ENCODE measurements at regions not wholly inside any gene's neighbourhood (a gene's known extent, or its start where the extent isn't known, plus 50 kb on each side); places are given as distances from the start of the nearest gene placed in this dataset.

- Histone ChIP-seq H3K9me3 (ENCODE audit: low read length) (no peaks in the 10 kb centered on the region), H3K27ac (ENCODE audit: extremely low read length, insufficient read depth, low read length) (no peak overlapping the region), H3K4me2 (ENCODE audit: low read depth, low read length) (no peak overlapping the region), H4K20me1 (ENCODE audit: insufficient read depth, low read length) (no peaks in the 10 kb centered on the region), H3K4me1 (ENCODE audit: insufficient read depth, low read length) (peaks cover 27% of the 10 kb centered on the region), H3K9ac (ENCODE audit: insufficient read depth, low read depth, low read length) (no peak overlapping the region), H3K27me3 (ENCODE audit: control insufficient read depth in 1 of 2, insufficient read depth in 2 of 2, low read length in 2 of 2) (no peaks in the 10 kb centered on the region), H2AFZ (ENCODE audit: low read length) (no peak overlapping the region), H3K4me3 (replicated peaks in 1 of 3; ENCODE audit: insufficient read depth in 1 of 3, low read depth in 2 of 3, low read length in 3 of 3) (no peak overlapping the region), H3K36me3 (replicated peaks in 1 of 2; ENCODE audit: control insufficient read depth in 1 of 2, insufficient read depth in 2 of 2, low read length in 2 of 2) (no peaks in the 10 kb centered on the region), H3K79me2 (ENCODE audit: insufficient read depth, low read length) (no peaks in the 10 kb centered on the region)
- peak; percentile 19 for DNase-seq (ENCODE audit: low spot score)
- no peak for FAIRE-seq
- no TSS peak for BruUV-seq (replicated peaks)
- ATAC-seq = peak; percentile 28; the same call in 2 of the 3 replicates
- 40% methylated on average over 4 of the region's 4 CpGs for WGBS (ENCODE audit: low lambda C conversion rate)
- POLR2A ChIA-PET = no interaction called here
- in situ Hi-C loops (cut with HindIII; ENCODE audit: extremely low pct_ligation_motif_present, low pct_unique_long_range_greater_than_20kb) = no loop called here
- CTCF ChIA-PET (ENCODE audit: low intra/inter-chr PET ratio, low total read pairs) = no interaction called here
- intact Hi-C loops (cut with micrococcal nuclease; ENCODE audit: unreplicated experiment) = no loop called here
- TF ChIP-seq GLI4 (CRISPR knock-in tag; IDR thresholded peaks at IDR 0.05; ENCODE audit: borderline replicate concordance) (no peak), NFE2 (CRISPR knock-in tag; IDR thresholded peaks at IDR 0.05) (peak; percentile 63; the same call in 1 of the 2 replicates), CBX5 (CRISPR knock-in tag; IDR thresholded peaks at IDR 0.05; ENCODE audit: borderline replicate concordance) (no peak), ZNF616 (CRISPR knock-in tag; IDR thresholded peaks at IDR 0.05; ENCODE audit: low read depth) (no peak), FOSL1 (CRISPR knock-in tag; IDR thresholded peaks at IDR 0.05; ENCODE audit: borderline replicate concordance) (no peak), MAFK (conservative IDR thresholded peaks at IDR 0.05 in 1 of 2, IDR thresholded peaks at IDR 0.05 in 1 of 2; ENCODE audit: low read length in 2 of 2) (peak; percentile 40 to 56; a peak in 2 of 4 replicates), SOX5 (CRISPR knock-in tag; IDR thresholded peaks at IDR 0.05; ENCODE audit: borderline replicate concordance) (no peak), ZNF609 (CRISPR knock-in tag; IDR thresholded peaks at IDR 0.05; ENCODE audit: borderline replicate concordance) (no peak), PAWR (CRISPR knock-in tag; IDR thresholded peaks at IDR 0.05; ENCODE audit: borderline replicate concordance) (no peak), MED13 (CRISPR knock-in tag; IDR thresholded peaks at IDR 0.05) (no peak), BRD4 (CRISPR knock-in tag; IDR thresholded peaks at IDR 0.05) (no peak), FOXK1 (CRISPR knock-in tag; IDR thresholded peaks at IDR 0.05; ENCODE audit: borderline replicate concordance, low read depth) (no peak), MLLT10 (CRISPR knock-in tag; IDR thresholded peaks at IDR 0.05) (no peak)
- TF ChIP-seq, protein P1, sequence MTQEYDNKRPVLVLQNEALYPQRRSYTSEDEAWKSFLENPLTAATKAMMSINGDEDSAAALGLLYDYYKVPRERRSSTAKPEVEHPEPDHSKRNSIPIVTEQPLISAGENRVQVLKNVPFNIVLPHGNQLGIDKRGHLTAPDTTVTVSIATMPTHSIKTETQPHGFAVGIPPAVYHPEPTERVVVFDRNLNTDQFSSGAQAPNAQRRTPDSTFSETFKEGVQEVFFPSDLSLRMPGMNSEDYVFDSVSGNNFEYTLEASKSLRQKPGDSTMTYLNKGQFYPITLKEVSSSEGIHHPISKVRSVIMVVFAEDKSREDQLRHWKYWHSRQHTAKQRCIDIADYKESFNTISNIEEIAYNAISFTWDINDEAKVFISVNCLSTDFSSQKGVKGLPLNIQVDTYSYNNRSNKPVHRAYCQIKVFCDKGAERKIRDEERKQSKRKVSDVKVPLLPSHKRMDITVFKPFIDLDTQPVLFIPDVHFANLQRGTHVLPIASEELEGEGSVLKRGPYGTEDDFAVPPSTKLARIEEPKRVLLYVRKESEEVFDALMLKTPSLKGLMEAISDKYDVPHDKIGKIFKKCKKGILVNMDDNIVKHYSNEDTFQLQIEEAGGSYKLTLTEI (CRISPR knock-in tag; conservative IDR thresholded peaks at IDR 0.05) = no peak
These were observed 50.9 kb upstream of the CCDC28A start for GRCh38 chr6:138722425-138723371.
